Amniotic stem cell (primary cell): ENCODE measurements at regions not wholly inside any gene's neighbourhood (a gene's known extent, or its start where the extent isn't known, plus 50 kb on each side); places are given as distances from the start of the nearest gene placed in this dataset.

Source experiments
- DNase-seq: peaks from one replicate; lab custom pipeline; 2025; lab: John Stamatoyannopoulos, UW

DNA sequence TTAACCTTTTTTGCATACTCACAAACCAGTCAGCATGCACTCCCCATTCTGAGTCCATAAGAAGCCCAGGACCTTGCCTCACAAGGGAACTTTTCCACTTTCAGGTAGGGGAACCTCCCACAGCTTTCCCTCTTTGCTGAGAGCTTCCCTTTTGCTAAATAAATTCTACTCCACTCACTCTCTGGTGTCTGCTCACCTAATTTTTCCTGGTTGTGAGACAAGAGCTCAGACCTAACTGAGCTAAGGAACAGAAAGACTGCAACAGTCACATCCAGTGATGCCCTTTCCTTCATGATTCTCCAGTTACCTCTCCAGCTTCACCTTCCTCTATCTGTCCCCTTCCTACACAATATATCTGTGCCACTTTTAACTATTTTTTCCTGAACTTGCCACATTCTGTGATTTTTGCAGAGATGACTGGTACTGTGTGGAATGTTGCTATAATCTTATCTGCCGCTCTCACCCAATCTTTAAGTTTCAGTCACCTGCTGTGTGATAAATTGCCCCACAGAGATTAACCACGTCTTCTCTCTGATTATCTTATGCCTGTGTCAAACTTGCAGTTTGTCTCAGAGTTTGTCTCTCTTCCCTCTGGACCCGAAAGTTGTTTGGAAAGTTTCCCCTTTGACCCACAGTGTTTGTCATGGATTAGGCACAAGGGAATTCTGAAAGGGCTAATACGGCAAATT is 737.1 kb upstream of the FLRT2 start:
- no peak for DNase-seq

DNA sequence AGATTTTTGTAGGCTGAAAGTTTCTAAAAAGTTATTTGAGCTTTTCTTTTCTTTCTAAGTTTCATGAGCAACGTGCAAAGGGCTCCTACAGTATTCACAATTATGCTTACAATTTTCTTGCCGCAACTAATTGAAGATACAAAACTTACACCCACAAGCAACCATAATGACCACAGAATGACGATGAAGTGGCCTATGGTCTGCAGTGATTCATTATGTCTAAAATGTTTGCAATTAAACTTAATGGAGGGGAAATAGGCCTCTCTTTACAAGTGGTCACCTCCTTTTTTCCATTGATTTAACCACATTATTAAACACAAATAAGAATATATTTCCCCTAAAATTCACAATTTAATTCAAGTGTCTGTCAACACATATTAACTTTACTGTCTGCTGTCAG is 732.6 kb upstream of the FLRT2 start:
- no peak for DNase-seq

DNA sequence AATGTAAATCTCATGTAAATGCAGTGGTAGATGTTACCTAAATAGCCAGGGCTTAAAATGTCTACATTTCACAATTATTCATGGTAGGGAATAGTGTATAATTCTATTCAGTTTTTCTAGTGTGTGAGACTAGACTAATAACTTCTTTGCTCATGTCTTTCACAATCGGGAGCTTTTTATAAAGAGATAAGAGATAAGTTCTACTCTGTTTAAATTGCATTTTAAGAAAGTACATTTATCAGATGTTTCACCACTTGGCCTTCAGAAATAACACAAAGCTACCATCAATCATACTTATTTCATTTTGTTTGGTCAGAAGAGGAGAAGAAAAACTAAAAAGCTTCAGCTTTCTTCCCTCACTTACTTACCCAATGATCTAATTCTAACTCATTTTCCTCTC is 725.5 kb upstream of the FLRT2 start:
- no peak for DNase-seq

DNA sequence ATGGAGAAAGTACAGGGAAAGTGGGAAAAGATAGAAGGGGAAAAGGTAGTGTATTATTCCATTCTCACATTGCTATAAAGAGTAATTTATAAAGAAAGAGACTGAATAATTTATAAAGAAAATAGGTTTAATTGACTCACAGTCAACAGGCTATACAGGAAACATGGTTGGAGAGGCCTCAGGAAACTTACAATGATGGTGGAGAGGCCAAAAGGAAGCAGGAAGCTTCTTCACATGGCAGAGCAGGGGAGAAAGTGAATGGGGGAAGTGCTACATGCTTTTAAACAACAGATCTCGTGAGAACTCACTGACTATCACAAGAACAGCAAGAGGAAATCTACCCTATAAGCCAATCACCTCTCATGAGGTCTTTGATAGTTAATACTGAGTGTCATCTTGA is 725.0 kb upstream of the FLRT2 start:
- no peak for DNase-seq

DNA sequence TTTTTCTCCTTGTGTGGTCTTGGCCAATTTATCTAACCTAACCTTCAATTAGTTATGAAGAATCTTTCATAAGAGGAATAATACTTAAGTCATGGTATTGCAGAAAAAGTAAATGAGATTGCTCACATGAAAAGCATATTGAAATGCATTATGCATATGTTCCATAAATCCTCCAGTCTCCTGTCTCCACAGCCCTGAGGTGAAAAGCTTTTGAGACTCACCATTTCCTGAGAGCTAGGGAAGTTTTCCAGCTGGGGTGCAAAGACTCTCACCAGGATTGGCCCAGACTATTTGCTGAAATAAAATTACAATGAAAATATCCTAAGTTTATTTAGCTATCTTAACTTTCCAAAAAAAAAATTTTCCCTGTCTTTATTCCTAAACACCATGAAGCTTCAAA is 723.8 kb upstream of the FLRT2 start:
- no peak for DNase-seq

DNA sequence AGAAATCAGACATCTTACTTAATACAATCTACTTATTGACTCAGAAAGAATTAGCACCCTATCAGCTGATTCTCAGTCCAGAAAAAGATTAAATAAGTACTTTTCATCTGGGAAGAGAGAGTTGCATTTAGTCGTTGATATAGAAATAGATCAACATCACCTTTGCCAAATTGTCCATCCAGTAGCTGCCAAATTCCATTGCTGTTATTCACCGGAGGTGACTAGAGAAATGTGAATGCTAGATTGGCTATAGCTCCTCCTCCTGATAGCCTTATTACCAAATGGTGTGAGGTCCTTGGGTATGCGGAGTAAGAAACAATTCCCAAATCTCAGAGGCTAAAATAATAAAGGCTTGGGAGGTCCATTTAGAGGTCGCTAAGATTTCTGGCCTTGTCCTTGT is 723.3 kb upstream of the FLRT2 start:
- no peak for DNase-seq

DNA sequence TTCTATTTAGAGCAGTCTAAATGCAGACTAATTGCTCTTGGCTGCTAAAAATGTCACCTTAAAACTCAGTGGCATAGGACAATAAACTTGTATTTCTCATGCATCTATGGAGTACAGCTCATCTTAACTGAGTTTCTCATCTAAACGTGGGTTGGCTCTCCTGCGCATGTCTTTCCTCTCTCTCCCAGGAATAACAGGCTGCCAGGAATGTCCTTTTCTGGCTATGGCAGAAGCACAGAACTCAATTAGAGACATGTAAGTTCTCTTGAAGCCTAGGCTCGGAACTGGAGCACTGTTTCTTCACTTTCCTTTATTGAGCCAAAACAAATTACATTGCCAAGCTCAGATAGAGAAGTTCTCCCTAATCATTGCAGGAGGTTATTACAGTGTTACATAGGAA is 722.3 kb upstream of the FLRT2 start:
- DNase-seq, result no peak

DNA sequence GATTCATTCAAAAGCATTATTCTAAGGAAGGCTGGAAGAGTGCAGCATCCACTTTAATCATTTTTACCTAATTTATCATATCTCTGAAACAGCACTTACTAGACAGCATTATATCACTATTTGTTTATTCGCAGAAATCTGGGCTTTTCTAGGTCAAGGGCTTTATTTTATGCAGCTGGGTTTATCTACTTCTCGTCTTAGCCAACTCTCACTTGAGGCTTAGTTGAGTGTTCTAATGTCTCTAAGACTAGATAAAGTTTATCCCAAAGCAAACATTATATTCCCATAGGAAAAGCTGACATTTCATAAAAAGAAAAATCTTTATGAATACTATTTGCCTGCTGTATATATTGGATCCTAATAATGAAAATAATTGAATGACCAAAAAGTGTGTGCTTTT is 720.8 kb upstream of the FLRT2 start:
- no peak for DNase-seq

DNA sequence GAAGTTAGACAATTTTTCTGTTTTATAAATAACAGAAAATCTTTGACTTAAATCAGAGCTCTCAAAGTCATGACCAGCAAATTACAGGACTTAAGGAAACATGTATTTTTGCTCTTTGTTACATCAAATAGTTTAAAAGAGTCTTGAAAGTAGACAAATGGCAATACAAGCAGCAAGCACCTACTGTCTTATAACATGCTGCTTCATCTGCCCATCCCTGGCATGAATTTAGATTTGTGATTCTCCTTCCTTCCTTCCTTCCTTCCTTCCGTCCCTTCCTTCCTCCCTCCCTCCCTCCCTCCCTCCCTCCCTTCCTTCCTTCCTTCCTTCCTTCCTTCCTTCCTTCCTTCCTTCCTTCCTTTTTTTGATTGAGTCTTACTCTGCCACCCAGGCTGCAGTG is 715.6 kb upstream of the FLRT2 start:
- no peak for DNase-seq

DNA sequence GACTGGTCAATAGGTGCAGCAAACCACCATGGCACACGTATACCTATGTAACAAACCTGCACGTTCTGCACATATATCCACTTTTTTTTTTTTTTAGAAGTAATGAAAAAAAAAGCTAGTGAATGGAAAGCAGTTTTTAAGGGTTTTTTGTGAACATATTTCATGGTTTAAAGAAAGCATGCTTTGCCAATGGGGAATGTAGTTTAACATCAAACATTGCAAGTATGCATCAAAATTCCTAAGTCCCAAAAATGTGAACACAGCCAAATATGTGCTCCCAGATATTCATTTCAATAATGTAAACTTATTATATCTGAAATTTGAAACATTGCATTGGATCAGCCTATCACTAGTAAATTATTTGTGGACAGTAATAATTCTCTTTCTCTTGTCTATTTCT is 710.4 kb upstream of the FLRT2 start:
- DNase-seq, result no peak

DNA sequence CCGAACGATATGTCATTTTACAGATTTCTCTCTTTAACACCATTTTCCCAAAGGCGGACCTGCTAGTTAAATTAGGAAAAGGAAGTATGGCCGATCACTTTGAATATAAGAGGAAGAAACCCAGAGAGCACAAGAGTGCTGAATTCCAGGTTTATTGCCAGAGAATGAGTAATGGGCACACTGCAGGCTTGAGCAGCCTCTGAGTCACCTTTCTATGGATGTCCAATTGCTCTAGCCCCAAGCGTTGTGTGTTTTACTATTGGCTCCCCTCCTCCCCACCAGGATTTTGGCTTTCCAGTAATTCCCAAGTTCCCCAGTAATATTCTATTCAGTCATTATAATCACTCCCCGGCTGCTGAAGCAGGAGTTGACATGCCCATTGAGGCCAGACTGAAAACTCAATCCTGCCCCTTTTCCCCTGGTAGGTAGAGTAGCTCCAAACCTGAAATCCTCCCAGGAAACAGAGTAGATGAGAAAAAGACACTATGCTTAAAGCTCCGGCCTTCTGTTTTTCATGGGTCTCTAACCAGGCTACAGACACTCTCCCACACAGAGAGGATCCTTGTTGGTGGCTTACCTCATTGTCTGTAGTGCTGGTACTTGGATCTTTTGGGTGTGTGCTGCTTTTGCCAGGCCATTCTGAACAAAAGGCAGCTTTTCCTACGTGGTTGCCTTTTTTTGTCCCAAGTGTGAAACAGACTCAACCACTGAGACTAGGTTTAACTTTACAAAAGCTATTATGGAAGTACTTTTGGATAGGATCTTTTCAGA is 704.3 kb upstream of the FLRT2 start:
- no peak for DNase-seq

DNA sequence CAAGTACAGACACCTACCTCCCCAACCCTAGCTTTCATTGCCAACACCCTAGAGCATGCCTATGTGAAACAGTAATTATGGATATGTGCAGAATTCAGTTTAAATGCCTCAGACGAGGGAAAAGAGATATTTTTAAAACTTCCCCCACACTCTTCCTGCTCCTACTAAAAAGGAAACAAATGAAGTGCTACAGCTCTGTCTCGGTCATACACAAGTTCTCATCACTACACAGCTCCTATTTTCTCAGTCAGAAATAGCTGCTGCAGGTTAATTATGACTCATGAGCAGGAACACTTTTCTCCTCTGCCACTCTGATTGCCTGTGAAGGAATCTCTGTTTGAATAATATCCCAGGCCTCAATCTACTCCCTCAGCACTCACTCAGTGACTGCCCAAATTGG is 703.6 kb upstream of the FLRT2 start:
- no peak for DNase-seq

DNA sequence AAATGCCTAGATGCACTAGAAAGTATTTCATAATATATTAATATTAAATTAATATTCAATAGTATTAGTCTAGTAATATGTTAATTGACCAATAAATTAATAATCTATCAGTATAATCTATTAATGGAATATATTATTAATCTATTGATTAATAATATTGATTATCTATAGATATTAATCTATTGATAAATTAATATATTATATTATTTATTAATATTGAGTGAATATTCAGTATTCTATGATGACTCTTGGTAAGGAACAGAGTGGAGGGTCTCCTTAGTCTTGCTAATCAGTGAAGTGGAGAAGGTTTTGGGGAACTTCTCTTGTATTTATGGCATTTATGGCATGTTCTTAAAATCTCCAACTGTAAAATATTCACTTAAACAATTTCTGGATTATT is 679.3 kb upstream of the FLRT2 start:
- no peak for DNase-seq

DNA sequence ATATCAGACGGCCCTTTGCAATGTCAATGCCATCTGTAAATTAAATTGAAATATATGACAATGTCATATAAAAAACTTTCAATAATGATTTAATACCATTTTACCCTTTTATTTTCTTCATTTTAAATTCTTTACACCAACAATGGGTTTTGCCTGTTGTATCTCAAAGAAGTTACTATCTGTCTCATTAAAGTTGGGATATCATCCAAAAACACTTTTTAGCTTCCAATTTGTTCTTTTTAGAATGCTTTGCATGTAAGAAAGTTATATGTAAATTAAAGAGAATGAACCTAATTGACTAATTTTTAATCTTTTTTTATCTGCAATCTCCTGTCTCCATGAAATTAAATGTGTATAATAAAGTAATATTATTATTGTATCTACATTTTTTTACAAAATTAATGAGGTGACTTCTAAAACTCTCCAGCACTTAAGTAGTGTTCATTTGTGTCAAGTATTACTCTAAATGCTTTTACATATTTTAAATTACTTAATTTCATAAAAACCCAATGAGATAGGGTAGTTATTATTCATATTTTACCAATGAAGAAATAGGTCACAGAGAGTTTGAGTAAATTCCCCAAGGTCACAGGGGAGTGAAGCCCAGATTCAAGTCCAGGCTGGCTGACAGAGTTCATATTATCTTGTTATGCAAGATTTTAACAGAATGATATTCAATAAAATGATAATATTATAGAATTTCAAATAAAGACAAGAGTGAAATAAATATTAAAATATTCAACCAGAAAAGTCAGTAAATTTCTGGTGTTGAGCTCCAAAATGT is 673.0 kb upstream of the FLRT2 start:
- DNase-seq, result no peak

DNA sequence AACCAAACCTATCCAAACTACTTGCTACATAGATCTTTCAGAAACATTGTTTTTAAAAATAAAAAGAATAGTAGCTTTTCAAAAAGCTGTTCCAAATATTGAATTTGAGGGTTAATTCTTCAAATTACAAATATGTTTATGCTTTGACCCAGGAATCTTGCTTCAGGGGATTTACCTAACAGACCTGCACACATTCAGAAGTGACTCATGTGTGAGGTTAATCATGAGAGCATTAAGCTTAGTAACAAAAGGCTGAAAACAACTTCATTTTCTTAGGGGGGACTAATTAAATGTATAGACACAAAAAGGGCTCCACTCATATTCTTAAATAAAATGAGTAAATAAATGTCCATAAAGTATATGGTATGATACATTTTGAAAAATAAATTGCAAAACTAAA is 672.4 kb upstream of the FLRT2 start:
- no peak for DNase-seq

DNA sequence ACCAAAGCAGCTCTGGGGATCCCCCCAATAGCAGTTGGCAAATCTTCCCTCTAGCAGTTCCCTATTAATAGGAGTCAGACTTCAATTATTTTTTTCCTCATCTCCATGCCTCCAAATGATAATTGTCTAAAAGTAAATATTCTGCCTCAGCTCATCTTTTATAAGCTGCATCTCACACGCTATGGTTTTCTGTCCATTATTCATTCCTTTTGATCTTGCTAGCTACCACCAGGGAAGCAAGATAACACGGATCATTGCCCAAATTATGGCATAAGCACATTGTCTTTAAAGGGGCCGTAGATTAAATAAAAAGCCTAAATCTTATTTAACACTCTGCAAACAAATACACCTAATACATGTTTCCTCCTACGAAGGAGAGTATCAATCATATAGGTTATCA is 670.8 kb upstream of the FLRT2 start:
- DNase-seq, result no peak

DNA sequence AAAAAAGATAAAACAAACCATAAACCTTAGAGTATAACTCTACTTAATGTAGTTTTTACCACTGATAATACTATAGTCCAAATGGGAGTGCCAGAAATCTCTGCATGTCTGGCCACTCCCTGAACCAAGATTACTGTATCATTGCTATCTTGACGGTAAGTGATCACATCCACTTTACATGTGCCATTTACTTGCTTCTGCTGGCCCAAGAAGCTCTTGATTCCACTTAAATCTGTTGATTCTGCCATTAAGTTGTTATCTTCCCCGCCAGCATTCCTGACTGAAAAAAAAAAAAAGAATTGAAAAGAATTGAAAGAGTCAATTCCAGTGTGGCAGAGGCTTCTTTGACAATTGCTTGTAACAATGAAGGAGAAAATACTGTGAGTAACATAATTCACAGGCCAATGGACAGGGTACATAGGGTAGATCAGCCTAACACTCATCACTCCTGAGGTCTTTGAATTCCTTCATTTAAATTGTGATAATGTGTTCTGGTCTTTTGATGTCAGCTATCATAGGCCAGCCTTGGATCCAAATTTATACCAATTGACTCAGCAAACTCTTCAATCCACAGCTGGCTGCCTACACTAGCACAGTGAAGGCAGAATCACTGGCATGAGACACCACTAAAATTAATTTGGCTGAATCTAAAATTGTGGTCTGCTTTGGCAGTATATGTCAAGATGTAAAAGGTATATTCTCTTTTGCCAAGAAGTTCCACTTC is 665.2 kb upstream of the FLRT2 start:
- no peak for DNase-seq

DNA sequence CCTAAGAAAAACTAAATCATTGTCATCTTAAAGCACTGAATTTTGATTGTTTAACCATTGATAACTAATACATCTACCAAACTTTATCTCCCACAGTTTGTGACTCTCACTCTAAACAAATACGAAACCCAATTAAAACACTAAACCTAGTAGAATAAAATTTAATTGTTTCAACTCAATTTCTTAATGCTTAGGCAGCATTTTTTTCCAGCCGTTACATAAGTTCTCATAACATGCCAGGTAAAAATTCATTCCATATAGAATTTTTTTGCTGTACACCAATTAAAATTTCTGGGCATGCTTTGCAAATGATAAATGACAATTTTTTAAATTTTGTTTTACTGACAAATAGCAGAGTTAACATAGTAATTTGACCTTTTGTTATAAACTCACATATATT is 658.2 kb upstream of the FLRT2 start:
- DNase-seq, result no peak

DNA sequence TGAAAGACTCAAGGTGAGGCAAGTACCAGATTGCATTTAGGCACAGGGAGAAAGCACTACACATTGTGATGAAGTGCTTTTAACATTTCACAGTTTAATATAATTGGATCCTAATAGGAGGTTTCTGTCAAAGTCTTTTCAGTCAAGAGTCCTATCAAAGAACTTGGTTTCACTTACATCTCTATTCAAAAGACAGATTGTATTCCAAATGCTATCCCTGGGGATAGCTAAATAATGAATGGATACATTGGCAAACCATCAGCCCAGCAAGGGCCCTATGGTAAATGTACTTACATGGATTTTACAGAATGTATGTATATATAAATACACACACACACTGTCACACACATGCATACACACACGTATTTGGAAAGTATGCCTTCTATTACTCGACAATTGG is 655.5 kb upstream of the FLRT2 start:
- DNase-seq, result no peak

DNA sequence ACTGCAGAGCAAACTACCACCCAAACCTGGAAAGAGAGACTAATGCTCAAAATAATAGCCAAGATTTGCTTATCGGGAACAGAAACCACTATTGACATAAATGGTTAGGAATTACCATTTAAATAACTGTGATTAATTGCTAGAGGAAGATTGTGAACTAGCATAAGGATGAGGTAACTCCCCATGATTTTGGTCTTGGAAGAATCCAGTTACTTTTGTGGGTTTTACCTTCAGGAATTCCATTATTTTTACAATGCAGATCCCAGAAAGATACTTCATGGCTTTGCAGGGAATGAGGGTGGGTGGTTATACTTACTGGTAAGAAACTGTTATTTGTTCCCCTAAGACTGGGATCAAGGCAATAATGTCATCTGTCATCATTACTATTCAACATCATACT is 652.9 kb upstream of the FLRT2 start:
- DNase-seq, result no peak

DNA sequence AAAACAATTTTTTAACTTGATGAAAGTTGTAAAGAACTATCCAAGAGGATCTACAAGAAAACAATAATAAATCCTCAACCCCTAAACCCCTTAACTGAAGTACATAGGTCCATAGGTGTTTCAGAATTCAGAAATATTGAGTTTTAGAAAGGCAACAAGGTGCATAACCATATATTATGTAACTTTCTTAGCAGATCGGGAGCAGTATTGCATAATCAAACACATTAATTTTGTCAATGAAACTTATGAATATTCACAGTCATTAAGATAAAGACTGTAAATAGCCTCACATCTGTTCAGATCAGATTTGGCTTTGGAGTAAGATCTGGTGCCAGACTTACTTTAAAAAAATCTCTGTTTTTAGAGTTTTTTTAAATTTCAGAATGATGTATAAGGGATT is 647.1 kb upstream of the FLRT2 start:
- DNase-seq, result no peak

DNA sequence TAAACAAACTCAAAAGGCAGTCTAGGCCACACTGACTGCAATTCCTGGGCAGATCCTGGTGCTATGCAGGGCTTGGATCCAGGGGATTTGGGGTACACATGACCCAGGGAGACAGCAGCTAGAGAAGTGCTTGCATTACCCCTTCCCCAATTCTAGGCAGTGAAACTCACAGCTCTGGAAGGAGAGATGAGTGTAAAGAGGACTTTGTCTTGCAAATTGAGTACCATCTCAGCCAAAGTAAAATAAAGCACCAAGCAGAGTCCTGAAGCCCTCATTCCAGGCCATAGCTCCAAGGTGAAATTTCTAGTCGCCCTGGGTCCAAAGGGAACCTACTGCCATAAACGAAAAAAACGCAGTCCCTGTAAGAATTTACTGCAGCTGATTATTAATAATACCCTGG is 644.9 kb upstream of the FLRT2 start:
- DNase-seq, result no peak

DNA sequence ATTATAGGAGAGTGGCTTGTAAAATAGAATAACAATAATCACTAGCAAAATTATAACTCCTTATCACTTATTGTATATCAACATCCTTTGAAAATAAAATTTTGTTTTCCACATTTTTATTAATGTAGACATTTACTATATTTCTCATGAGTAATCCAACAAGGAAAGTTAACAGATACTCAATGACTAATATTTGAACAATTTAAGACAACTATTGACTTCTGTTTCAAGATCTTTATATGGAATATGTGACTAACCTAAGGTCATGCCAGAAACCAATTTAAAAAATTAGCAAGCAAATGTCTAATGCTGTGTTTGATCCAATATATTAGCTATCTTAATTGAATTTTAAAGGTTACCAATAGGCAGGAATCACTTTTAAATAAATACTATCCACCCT is 638.5 kb upstream of the FLRT2 start:
- no peak for DNase-seq
